ENCODE measurements at regions not wholly inside any gene's neighbourhood (a gene's known extent, or its start where the extent isn't known, plus 50 kb on each side); places are given as distances from the start of the nearest gene placed in this dataset.

DNA sequence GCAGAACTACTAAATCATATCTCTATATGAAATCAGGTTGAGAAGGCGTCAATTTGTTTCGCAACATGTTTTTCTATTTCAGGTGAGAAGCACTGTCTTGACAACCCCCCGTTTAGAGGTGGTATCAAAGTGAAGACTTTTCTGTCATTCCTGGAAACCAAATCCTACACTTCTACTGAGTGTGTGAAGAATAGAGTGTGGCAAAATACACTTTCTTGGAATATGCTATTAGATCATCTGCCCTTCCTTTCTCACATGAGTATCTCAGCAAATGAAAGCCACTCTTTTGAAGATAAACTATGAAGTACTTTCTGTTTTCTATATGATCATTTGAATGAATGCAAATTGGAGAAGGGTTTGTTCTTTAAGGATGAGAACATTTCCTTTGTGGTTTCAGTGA, 174.0 kb upstream of the FMR1 start:
- DNase-seq = no peak
- H3K27me3 ChIP-seq (ENCODE audit: insufficient read depth, low read depth, severe bottlenecking) = peaks cover 30% of the 10 kb centered on the region
- no peaks in the 10 kb centered on the region for H3K9me3 ChIP-seq (ENCODE audit: severe bottlenecking)
- no peak overlapping the region for H3K27ac ChIP-seq
- no peaks in the 10 kb centered on the region for H3K36me3 ChIP-seq
- TF ChIP-seq, protein P1, sequence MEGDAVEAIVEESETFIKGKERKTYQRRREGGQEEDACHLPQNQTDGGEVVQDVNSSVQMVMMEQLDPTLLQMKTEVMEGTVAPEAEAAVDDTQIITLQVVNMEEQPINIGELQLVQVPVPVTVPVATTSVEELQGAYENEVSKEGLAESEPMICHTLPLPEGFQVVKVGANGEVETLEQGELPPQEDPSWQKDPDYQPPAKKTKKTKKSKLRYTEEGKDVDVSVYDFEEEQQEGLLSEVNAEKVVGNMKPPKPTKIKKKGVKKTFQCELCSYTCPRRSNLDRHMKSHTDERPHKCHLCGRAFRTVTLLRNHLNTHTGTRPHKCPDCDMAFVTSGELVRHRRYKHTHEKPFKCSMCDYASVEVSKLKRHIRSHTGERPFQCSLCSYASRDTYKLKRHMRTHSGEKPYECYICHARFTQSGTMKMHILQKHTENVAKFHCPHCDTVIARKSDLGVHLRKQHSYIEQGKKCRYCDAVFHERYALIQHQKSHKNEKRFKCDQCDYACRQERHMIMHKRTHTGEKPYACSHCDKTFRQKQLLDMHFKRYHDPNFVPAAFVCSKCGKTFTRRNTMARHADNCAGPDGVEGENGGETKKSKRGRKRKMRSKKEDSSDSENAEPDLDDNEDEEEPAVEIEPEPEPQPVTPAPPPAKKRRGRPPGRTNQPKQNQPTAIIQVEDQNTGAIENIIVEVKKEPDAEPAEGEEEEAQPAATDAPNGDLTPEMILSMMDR (IDR thresholded peaks at IDR 0.05; ENCODE audit: low read depth, low read length) = no peak
- no peak overlapping the region for H3K4me3 ChIP-seq (ENCODE audit: low read depth, low read length)

DNA sequence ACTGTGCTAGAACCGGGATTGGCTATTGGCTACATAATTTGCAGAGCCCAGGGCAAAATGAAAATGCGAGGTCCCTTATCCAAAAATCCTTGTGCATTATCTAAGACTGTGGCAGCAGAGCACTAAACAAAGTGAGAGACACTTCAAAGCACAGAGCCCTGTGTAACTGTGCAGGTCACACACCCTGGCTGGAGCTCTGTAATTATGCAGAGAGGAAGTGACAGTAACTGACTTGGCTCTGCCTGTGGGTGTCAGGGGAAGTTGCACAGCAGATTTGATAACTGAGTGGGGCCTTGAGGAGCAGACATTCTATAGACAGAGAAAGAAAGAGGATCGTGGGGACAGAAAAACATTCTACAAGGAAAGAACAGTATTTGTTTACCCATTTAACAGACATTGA, 173.5 kb upstream of the FMR1 start:
- TF ChIP-seq, protein P1 (IDR thresholded peaks at IDR 0.05; ENCODE audit: low read depth, low read length) = no peak
- no peak overlapping the region for H3K4me3 ChIP-seq (ENCODE audit: low read depth, low read length)
- no peak for DNase-seq
- H3K27me3 ChIP-seq (ENCODE audit: insufficient read depth, low read depth, severe bottlenecking) = peaks cover 34% of the 10 kb centered on the region
- H3K36me3 ChIP-seq = no peaks in the 10 kb centered on the region
- no peak overlapping the region for H3K27ac ChIP-seq
- H3K9me3 ChIP-seq (ENCODE audit: severe bottlenecking) = no peaks in the 10 kb centered on the region

DNA sequence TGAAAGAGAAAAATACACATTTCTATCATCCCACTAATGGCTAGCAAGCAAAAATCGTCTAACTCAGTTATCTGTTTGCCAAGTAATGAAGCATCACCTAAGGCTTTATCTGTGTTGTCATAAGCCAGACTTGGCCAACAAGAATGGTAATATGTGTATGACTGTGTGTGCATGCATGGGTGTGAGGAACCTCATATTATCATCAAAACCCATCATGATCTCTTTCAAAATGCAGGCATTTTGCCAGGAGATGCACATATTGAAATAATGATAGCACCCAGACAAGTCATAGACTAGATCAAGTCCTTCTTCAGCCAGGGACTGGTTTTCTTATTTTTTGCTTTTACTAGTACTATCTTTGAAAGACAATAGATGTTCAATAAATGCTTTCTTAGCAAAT, 172.5 kb upstream of the FMR1 start:
- no peak overlapping the region for H3K27ac ChIP-seq
- H3K4me3 ChIP-seq (ENCODE audit: low read depth, low read length) = no peak overlapping the region
- TF ChIP-seq, protein P1 (IDR thresholded peaks at IDR 0.05; ENCODE audit: low read depth, low read length) = no peak
- no peaks in the 10 kb centered on the region for H3K36me3 ChIP-seq
- H3K9me3 ChIP-seq (ENCODE audit: severe bottlenecking) = no peaks in the 10 kb centered on the region
- peaks cover 38% of the 10 kb centered on the region for H3K27me3 ChIP-seq (ENCODE audit: insufficient read depth, low read depth, severe bottlenecking)
- DNase-seq = no peak

DNA sequence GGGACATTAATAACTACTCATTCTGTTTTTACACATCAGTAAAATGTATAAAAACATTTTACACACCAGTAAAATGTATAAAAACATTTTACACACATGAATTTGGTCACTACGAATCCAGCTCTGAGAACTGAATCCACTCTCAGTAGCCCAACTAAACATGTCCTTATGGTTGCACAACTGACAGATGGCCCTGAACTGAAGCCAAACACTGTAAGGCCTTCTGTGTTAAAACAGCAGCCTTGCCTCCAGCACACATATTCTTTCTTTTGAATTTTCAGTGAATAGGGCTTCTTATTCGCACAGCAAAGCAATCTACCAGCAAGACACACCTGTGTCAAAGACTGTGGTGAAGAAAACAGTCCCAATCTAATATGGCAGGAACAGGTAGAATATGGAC, 169.9 kb upstream of the FMR1 start:
- H3K27ac ChIP-seq = no peak overlapping the region
- H3K9me3 ChIP-seq (ENCODE audit: severe bottlenecking) = no peaks in the 10 kb centered on the region
- H3K36me3 ChIP-seq = no peaks in the 10 kb centered on the region
- H3K4me3 ChIP-seq (ENCODE audit: low read depth, low read length) = no peak overlapping the region
- no peak for DNase-seq
- TF ChIP-seq, protein P1 (IDR thresholded peaks at IDR 0.05; ENCODE audit: low read depth, low read length) = no peak
- H3K27me3 ChIP-seq (ENCODE audit: insufficient read depth, low read depth, severe bottlenecking) = peaks cover 50% of the 10 kb centered on the region

DNA sequence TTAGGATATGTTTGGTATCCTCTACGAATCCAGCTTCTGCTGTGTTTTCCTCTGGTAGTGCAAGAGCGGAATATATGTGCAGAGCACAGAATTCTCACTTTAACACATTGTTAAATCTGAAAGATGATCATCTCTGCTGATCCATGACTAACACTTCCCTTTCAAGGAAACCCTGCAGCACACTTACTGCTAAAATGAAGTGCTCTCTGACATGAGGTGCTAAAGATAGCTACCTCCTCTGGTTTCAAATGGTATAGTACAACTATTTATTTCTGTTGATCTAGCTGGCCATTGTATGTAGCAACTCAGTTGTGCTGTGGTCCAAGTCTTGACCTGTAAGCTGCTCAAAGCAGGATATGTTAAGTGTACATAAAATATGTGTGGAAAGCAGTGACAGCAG, 162.4 kb upstream of the FMR1 start:
- peaks cover 61% of the 10 kb centered on the region for H3K27me3 ChIP-seq (ENCODE audit: insufficient read depth, low read depth, severe bottlenecking)
- TF ChIP-seq, protein P1 (IDR thresholded peaks at IDR 0.05; ENCODE audit: low read depth, low read length) = no peak
- no peaks in the 10 kb centered on the region for H3K36me3 ChIP-seq
- no peak overlapping the region for H3K4me3 ChIP-seq (ENCODE audit: low read depth, low read length)
- no peak for DNase-seq
- H3K9me3 ChIP-seq (ENCODE audit: severe bottlenecking) = no peaks in the 10 kb centered on the region
- no peak overlapping the region for H3K27ac ChIP-seq

DNA sequence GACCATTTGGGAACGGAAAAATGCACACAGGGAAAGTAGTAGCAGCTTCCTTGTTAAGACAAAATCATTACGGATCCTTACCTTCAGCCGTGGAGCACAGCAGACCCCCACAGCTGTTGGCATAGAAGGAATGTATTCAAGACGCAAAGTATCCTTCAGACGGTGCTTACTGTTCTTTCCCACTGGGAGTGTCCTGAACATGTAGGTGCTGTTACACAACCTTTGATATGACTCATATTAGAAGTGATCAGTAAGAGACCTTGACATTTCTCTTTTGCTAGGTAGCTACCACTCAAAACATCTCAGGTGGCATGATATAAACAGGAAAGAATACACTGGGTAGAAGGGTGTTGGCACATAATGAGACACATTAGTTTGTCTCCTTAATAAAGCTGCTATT, 154.0 kb upstream of the FMR1 start:
- TF ChIP-seq, protein P1 (IDR thresholded peaks at IDR 0.05; ENCODE audit: low read depth, low read length) = no peak
- H3K9me3 ChIP-seq (ENCODE audit: severe bottlenecking) = no peaks in the 10 kb centered on the region
- no peak for DNase-seq
- H3K4me3 ChIP-seq (ENCODE audit: low read depth, low read length) = no peak overlapping the region
- H3K36me3 ChIP-seq = no peaks in the 10 kb centered on the region
- peaks cover 36% of the 10 kb centered on the region for H3K27me3 ChIP-seq (ENCODE audit: insufficient read depth, low read depth, severe bottlenecking)
- H3K27ac ChIP-seq = no peak overlapping the region
